HG03139 (cell line): ENCODE measurements at regions not wholly inside any gene's neighbourhood (a gene's known extent, or its start where the extent isn't known, plus 50 kb on each side); places are given as distances from the start of the nearest gene placed in this dataset.
"Not testable (repeated sequence)": the region's sequence is repeated elsewhere in the genome, so short reads cannot be mapped to it uniquely, and the experiment has no call there.

Experiments
- ATAC-seq: cut with Tn5 transposase; IDR thresholded peaks from one replicate; pipeline ENCODE4 v1.9.1; 2021; ENCODE audit not compliant: unreplicated experiment

DNA sequence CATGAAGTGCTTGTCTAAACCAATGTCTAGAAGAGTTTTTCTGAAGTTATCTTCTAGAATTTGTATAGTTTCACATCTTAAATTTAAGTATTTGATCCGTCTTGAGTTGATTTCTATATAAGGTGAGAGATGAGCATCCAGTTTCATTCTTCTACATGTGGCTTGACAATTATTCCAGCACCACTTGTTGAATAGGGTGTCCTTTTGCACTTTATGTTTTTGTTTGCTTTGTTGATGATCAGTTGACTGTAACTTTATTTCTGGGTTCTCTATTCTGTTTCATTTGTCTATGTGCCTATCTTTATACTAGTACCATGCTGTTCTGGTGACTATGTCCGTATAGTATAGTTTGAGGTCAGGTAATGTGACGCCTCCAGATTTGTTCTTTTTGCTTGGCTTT, 426.6 kb upstream of the CHRM2 start:
- no peak for ATAC-seq

DNA sequence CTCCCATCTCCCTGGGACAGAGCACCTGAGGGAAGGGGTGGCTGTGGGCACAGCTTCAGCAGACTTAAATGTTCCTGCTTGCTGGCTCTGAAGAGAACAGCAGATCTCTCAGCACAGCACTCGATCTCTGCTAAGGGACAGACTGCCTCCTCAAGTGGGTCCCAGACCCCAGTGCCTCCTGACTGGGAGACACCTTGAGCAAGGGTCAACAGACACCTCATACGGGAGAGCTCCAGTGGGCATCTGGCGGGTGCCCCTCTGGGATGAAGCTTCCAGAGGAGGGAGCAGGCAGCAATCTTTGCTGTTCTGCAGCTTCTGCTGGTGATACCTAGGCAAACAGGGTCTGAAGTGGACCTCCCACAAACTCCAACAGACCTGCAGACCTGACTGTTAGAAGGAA, 436.7 kb upstream of the CHRM2 start:
- not testable (repeated sequence) for ATAC-seq

DNA sequence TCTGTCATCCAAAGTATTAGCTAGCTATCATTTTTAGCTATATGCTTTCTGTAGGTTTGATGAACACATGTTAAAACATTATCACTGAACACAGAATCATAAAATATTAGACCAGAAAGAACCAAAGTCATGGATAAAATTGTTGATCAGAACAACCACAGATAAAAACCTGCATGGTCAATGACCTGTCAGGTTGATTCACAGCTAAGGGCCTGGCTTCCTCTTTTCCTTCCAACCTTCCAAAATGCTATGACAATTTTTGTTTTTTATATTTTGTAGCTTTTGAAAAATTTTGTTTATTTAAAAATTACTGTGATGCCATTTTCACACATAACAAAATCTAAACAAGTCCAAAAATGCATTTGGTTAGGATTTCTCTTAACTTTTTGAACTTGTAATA, 444.4 kb upstream of the CHRM2 start:
- no peak for ATAC-seq

DNA sequence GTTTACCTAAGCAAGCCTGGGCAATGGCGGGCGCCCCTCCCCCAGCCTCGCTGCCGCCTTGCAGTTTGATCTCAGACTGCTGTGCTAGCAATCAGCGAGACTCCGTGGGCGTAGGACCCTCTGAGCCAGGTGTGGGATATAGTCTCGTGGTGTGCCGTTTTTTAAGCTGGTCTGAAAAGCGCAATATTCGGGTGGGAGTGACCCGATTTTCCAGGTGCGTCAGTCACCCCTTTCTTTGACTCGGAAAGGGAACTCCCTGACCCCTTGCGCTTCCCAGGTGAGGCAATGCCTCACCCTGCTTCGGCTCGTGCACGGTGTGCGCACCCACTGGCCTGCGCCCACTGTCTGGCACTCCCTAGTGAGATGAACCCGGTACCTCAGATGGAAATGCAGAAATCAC, 442.6 kb upstream of the MTPN start:
- not testable (repeated sequence) for ATAC-seq

DNA sequence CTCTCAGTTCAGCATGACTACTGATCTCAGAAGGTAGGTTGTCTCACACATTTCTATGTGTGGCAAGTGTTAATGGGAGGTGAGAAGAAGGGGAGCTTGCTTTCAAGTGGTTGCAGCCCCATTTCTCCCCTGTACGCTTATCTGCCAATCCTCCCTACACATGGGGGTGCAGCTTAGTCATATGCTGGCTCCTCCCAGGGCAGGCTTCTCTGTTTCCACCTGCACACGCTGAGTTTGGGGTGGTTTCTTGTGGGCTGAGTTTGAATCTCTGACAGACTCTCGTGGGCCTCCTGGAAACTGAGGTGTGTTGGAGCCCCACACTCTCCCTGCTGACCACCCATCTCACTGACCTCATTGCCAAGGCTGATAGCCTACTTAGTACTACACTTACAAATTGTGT, 435.8 kb upstream of the MTPN start:
- ATAC-seq = no peak

DNA sequence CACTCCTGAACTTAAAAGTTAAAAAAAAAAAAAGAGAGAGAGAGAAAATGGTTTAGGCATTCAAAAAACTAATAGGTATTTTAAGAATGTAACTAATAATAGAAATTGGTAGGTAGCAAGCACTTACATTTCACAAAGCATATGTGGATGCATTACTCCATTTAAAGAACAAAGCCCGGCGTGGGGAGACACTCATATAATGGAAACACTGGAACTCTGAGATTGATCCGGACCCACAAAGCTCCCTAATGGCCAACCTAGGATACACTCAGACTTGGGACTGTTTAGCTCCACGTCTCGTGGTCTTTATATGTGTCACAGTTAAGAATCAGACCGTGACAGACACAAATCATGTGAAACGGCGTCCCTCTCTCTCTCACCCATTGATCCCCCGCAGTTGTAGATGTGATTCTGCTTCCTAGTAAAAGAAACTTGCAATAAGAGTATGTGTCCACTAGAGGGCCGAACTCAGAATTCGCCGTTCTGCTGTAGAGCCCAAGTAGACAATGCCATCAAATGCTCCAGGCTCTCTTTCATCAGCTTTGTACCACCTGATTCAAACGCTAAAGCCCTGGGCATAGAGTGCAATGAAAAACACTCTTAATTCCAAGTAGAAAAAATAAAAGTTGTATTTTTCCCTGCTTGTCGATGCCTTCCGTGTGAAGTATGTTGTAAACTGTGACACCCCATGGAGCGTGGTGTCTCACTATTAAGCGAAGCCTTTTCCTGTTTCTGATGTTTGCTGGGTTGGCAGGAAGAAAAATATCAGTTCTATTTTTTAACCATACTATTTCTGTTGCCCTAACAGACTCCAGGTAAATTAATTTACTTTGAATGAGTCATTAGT, 429.0 kb upstream of the MTPN start:
- peak; percentile 93 for ATAC-seq

DNA sequence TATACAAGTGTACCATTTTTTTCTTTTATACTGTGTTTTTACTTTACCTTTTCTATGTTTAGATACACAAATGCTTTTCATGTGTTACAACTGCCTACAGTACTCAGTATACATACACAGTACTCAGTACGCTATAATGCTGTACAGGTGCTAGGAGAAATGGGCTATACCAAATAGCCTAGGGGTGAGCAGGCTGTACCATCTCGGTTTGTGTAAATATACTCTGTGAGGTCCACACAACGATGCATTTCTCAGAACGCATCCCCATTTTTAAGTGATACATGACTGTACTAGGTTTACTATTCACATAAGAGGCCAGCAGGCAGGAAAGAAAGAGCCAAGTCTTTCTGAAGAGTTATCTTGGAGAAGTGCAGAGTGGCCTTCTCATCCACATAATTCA, 426.4 kb upstream of the MTPN start:
- ATAC-seq = no peak

DNA sequence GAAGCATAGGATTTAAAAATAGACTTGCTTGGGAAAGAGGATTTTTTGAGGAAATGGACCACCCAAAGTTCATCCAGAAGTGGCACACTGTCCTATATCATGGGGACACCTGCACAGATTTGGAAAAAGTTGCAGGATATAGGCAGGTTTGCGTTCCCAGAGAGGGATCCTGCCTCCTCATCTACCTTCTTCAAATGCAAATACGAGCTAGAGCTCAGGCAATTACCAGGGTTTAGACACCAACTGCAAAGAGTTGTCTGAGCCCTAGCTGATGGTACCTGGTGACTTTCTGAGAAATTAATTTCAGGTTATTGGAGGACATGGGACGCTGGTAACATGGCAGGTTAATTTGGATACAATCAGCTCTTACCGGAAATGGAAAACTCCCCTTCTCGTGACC, 423.7 kb upstream of the MTPN start:
- no peak for ATAC-seq

DNA sequence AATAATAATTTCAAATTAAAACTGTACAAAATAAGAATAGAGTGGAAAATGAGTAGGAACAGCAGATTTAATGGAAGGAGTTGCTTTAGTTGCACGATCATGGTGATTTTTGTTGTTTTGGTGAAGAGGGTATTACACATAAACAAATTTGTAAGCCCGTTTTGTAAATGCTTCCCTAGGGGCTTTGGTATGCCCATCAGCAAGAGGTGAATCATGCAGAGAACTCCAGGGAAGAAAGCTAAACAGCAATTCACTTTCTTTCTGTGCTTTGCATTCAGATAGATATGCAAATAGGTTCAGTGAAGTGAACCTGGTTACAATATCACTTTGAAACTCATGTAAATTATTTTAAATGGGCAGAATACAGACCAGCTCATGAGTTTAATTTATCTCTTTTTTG, 422.2 kb upstream of the MTPN start:
- no peak for ATAC-seq

DNA sequence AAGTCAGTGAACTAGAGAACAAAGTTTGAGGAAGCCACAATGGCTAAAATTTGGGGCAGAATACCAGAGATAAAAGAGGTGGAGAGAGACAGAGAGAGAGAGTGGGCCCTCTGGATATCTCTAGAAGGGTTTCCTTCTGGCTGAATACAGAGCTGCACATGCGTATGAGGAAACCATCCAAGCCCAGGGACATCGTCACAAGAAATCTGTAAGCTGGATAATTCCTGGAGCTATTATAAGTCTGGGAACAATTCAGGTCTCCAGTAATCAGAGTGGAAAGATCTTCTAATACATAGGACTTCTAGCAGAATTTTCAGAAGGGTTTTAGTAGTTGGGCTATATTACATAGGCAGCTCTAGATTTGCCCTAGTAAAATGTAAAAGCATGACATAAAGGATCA, 415.7 kb upstream of the MTPN start:
- no peak for ATAC-seq

DNA sequence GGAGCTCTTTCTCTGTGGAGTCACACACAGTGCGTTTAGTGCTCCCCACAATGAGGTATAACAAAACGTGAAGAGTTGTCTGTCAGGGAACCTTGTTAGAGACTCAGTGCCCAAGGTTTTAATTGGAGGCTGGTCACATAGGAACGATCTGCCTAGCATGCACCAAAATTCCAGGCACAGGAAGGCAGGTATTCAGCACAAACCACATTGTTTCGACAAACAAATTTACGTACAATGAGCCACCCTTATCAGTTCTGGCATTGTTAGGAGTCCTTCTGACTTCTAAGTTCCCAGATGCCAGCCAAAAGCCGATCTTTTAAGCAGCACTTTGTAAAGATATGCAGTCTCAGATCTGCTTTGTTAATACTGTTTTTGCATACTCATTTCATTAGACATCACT, 414.2 kb upstream of the MTPN start:
- ATAC-seq = no peak

DNA sequence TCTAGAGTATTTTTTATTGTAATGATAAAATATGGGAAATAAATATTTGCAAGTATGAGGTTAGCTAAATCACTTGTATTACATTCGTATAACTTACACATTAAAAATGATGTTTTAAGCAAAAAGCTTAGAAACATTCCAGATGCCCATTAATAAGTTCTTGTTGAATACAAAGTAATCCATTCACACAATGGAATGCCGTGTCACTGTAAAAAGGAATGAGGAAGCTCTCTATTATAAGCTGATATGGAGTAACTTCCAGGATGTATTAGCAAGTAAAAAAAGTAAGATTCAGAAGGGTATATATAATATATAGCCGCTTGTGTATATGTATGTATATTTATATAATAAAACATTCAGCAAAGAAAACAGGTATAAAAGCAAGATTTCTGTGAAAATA, 412.8 kb upstream of the MTPN start:
- no peak for ATAC-seq

DNA sequence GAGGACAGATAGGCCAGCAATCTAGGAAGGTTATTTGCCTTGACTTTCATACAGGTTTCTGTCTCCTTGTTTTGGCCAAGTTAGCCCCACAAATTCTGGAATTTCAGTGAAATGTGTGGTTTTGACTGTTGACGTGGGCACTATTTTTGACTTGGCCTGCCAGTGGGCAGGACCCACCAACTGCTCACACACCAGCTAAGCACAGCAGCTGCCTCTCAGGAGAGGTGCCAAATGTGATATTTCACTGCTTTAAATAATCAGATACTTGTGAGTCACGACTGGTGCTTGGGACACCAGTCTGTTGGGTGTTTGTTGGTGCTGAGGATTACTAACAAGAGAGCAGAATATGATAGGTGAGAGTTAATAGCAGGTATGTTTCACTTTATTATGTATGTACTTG, 409.7 kb upstream of the MTPN start:
- no peak for ATAC-seq

DNA sequence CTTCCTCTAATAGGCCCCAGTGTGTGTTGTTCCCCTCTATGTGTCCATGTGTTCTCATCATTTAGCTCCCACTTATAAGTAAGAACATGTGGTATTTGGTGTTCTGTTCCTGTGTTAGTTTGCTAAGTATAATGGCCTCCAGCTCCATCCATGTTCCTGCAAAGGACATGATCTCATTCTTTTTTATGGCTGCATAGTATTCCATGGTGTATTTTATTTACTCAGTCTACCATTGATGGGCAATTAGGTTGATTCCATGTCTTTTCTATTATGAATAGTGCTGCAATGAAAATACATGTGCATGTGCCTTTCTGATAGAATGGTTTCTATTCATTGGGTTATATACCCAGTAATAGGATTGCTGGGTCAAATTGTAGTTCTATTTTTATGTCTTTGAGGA, 394.2 kb upstream of the MTPN start:
- ATAC-seq = not testable (repeated sequence)

DNA sequence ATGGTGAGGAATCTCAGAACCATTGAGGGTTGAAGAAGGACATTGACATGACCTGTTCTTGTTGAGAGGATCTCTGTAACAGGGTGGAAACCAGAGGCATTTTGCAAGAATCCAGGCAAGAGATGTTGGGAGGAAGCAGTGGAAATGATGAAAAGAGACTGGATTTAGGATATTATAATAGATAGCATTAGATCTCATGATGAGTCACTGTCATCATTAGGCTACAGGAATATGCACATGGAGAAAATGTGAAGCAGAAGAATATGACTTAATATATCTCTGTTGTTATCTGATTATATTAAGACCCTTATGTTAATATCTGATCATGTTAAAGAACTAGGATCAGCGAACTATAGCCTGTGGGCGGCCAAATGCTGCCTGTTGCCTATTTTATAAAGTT, 393.0 kb upstream of the MTPN start:
- no peak for ATAC-seq

DNA sequence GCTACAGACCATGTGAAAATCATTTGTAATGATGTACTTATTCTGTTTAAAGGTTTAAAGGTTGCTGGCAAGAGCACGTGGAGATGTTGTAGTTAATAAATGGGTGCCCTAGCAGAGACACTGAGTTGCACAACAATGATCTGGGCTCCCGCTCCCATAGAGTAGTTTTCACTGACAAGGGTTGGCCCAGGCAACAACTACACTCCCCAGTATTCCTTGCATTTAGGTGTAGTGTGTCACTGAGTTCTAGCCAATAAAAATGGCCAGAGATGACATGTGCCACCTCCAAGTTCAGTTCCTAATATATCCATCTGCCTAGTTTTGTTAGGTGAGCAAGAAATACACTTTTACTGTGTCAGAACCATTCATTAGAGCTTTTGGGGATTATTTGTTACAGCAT, 392.1 kb upstream of the MTPN start:
- no peak for ATAC-seq

DNA sequence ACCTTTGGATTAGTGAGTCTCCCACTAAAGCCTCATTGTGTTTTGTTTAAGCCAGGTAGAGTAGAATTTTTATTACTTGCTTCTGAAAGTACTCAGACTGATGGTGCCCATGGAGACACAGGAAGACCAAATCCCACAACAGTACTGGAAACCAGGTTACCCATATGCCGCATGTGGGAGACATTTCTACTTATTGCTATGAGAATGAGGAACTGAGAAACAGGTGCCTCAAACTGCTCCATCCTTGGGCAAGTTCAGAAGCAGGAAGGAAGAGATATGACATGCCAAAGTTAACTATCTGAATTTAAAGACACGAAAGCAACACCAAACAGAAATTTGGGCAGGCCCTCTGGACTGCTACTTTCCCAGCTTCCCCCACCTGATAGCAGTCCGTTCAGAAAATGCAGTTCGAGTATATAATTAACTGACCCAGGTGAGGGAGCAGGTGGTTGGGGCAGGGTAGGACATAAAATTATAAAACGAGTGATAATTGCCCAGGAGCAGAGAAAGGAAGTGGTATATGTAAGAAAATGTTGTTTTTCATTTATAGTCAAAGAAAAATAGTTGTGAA, 382.3 kb upstream of the MTPN start:
- peak; percentile 94 for ATAC-seq

DNA sequence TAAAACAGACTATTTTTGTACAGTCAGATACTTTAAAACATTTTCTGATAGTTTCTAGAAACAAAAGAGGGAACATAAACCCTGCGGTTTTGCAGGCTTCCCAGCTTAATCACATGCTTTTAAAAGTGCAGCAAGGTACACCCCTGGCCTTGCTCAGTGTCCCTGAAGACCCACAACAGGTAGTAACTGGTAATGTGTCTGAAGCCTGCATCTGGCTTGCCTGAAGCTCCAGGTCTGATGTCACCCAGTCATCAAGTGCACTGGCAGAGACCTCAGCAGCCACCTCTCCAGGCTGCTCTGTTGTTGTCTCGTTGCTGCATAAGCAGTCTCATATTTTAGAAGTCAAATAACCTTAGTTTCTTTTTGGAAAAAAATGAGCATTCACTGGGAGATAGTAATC, 376.1 kb upstream of the MTPN start:
- ATAC-seq = peak; percentile 59

DNA sequence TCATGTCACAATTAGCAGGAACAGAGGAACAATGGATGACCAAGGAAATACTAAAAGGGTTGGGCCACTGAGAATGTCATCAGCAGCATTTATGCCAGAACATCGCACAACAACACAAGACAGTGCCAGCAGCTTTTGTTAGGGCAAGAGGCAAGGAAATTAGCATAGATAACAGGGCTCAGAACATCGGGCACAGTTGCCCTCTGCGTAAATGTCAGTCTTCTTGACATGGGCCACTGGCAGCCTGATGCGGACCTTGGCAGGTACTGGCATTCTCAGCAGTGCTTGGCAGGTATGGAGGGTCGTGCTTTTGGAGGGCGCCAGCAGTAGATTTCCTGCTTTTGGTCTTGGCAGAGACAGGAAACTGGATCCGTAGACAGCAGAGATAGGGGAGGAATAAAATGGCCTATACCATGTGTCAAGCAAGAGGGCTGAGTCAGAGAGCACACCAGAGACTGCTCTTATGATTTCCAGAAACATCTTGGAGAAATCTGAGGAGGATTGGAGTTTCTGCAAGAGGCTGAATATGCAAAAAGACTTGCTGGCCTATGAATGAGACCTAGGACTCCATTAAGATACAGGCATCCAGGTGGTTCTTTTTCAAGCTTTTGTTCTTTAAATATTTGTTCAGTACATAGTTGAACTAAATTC, 371.5 kb upstream of the MTPN start:
- no peak for ATAC-seq

DNA sequence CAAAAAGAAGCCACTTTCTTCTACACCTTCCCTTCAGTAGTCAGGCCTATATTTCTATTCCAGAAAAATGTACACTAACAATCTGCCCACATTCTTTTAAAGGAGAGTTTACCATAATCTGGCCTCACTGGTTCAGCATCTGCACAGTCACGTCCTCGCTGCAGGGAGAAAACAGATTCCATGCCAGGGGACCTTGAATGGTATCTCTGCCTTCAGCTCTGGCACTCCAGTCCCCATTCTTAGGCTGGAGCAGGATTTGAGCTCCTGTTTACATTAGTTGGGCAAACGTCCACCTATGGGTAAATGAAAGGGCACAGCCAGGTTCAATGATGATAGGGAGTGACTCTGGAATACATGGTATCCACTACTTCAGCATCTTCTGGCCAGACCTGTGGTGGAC, 371.0 kb upstream of the MTPN start:
- ATAC-seq = no peak

DNA sequence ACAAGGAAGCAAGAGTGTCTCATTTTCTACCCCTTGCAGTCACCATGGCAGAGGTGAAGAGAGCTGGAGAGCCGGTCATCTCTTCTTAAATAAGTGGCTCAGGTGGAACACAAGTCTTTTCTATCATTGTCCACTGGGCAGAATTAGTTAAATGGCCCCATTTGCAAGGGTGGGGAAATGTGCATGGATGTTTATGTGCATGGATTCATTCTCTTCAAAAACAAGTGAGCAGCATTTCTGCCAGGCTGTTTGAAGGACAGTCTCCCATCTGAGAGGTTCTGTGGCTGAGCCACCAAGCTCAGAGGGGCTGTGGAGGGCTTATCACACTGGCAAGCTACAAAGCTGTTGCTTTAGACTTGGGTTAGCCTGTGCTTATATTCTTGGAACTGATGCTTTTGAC, 370.3 kb upstream of the MTPN start:
- ATAC-seq = no peak

DNA sequence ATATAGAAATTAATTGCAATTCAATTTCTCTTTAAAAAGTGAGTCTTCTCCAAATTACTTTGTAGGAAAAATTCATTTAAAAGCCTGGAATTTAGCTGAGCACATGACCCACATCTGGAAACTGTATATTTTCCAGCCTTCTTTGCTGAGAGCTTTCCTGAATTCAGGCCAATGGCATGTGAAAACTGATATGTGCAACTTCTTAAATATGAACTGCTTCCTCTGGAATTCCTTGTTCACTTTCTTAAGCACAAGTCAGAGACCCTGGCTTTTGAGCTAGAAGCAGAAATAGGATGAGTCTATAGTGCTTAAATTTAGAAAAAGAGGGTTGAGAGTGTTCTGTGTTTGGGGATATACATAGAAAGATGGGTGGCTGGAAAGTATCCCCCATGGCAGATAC, 365.1 kb upstream of the MTPN start:
- ATAC-seq = no peak
